GM03348 (cell line): ENCODE measurements at regions not wholly inside any gene's neighbourhood (a gene's known extent, or its start where the extent isn't known, plus 50 kb on each side); places are given as distances from the start of the nearest gene placed in this dataset.

Experiments
- DNase-seq: peaks from one replicate; pipeline ENCODE4 v3.0.0; 2012; ENCODE audit warnings: low spot score

DNA sequence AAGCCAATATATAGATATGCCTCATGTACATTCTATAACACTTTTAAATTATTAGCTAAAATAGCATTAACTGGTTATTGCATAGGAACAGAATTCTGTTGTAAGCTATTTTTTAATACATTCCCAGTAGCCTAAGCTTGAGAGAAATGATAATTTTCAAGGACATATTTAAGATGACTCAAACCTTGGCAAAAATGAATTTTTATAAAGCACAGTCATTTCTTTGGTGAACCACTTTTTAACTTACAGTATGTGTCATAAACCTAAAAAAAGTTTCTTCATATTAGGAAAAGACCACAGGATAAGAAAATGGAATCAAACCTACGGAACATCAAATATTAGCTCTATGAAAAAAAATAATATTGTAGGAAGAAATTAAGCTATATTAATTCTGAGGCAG is 986.3 kb downstream of the STIM2 start:
- no peak for DNase-seq

DNA sequence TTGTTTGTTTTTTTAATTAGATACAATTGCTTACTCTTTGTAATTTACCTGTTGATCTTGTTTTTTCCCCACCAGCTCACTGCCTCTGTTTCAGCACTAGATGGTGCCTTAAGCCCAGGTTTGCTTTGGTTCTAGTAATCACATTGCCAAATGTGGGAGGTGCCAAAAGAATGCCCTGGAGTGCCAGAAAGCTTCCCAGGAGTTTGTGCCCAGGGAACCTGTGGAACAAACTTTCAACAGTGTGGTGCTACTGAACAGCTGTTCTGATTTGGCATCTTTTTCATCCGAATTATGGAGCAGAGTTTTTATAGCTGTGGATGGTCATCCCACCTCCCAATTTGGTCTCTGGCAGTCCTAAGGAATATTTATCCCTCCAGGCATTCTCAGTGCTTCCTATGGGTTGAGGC is 1000.7 kb downstream of the STIM2 start:
- peak; percentile 50 for DNase-seq

- peak; percentile 44 for DNase-seq
Measured at GRCh38 chr4:27861802-27862201, 1001.2 kb downstream of the STIM2 start.

- DNase-seq: peak; percentile 9
Measured at GRCh38 chr4:27873596-27873995, 1013.0 kb downstream of the STIM2 start.

- DNase-seq: no peak
Measured at GRCh38 chr4:27881705-27882104, 1021.1 kb downstream of the STIM2 start.

DNA sequence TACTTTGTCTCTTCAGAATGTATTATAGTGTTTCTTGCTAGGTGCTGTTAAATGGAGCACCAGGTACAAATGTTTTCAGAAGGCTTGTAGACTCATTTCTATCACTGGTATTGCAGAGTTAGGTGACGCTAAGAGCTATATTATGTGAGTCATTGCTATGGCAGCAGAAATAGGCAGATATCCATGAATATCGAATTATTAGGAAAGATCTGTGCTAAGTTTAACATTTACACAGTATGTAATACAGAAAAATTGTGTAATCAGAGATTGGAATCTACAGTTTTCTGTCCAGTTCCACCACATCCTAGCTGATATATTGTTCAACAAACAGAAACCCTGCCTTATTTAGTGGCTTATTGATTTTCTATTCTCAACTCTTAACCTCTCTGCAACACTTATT is 1025.5 kb downstream of the STIM2 start:
- DNase-seq: no peak

DNA sequence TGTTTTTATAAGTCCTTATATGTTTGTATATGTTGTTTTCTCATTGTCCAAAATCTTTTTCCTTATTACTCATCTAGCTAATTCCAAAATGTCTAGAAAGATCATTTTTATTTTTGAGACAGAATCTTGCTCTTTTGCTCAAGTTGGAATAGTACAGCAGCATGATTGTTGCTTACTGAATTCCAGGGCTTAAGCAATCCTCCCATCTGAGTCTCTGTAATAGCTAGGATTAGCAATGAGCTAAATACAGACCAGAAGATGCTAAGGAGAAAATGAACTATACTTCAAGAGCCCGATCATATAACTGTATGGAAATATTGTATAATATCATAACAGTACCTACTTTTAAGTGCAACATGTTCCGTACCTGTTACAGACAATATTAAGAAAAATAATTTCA is 1027.0 kb downstream of the STIM2 start:
- no peak for DNase-seq

GRCh38 chr4:27888505-27888904 is 1027.9 kb downstream of the STIM2 start:
- DNase-seq: no peak

DNA sequence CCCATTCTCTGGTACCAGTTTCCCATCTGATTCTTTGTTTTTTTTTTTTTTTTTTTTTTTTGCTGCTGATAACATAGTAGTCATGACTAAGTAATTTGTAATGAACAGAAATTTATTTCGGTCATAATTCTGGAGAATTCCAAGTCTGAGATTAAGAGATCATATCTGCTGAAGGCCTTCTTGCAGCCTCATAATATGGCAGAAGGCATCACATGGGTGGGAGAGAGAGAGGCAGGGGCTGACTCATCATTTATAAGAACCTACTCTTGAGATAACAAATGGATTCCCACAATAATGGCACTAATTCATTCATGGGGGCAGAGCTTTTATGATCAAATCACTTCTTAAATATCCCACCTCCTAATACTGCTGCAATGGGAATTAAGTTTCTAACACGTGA is 1034.3 kb downstream of the STIM2 start:
- DNase-seq: no peak

GRCh38 chr4:27908356-27908755 is 1047.7 kb downstream of the STIM2 start:
- DNase-seq: peak; percentile 9

- no peak for DNase-seq
Measured at GRCh38 chr4:27910227-27910626, 1049.6 kb downstream of the STIM2 start.

- DNase-seq: no peak
Measured at GRCh38 chr4:27911047-27911446, 1050.4 kb downstream of the STIM2 start.

DNA sequence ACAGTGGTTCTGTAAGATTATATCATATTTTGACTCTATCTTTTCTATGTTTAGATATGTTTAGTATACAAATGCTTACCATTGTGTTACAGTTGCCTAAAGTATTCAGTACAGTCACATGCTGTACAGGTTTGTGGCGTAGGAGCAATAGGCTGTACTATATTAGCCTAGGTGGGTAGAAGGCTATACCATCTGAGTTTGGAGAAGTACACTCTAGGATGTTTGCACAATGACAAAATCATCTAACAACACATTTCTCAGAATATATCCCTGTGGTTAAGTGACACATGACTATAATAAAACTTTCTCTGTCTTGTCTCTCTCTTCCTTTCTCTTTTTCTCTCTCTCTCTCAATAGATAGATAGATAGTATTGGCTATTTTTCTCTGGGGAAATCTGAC is 1053.1 kb downstream of the STIM2 start:
- DNase-seq: no peak

- no peak for DNase-seq
Measured at GRCh38 chr4:27915822-27916221, 1055.2 kb downstream of the STIM2 start.

DNA sequence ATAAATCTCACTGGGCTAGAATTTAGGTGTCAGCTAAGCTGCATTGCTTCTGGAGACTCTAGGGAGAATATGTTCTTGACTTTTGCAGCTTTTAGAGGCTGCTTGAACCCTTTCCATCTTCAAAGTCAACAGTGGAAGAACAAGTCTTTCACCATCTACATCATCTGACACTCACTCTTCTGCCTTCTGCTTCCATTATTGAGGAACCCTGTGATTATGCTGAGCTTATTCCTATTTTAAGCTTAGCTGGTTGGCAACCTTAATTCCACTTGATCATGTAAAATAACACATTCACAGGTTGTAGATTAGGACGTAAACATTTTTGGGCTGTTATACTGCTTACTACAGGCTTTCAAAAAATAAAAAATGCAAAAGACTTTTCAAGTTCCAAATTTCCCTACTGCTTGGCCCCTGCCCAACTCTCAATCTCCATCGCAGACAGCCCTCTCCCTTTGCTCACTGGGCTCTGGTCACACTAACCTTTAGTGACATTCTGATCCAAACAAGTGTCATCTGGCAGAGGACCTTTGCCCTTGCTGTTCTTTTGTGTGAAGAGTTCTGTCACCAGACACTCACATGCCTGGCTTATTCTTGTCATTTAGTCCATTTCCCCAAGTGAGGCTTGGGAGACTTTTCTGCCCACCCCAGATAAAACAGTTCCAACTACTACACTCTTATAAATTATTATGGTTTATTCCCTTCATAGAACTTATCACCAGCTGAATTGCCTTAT is 1056.0 kb downstream of the STIM2 start:
- no peak for DNase-seq

GRCh38 chr4:27917381-27917780 is 1056.7 kb downstream of the STIM2 start:
- DNase-seq: no peak

DNA sequence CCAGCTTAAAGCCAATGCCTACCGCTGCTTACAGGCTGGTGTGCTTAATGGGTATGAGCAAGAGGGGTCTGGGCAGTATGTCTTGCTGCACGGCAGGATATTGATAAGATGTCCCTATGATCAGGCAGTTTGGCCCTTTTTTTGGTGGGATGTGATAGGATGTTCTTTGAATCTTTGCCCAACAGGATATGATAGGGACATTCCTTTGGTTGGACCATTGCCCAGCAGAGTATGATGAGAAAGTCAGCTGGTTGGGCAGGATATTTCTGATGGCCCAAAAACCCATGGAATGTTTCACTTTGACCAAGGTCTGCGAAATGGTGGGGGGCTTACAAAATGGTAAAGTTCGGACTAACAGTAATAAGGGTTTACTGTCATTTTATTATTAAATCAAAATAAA is 1060.6 kb downstream of the STIM2 start:
- no peak for DNase-seq

- no peak for DNase-seq
Measured at GRCh38 chr4:27928761-27929540, 1068.3 kb downstream of the STIM2 start.

GRCh38 chr4:27930291-27930690 is 1069.7 kb downstream of the STIM2 start:
- DNase-seq: no peak

DNA sequence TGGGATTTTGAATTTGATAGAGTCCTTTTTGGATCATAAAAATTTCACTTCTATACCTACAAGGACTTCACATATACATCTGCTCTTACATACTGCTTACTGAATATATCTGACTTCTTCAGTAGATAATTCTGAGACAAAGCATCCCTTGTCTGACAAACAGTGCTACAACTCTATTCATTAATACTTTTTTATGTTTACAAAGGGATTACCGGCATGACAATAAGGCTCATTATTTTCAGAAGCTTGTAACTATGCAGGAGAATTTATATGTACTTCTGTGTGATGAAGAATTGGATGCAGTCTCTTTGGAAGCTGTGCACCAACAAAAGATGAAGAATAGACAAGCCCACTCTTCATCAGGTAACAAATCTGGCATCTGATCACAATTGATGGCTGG is 1070.3 kb downstream of the STIM2 start:
- DNase-seq: no peak

- DNase-seq: no peak
Measured at GRCh38 chr4:27931584-27931983, 1070.9 kb downstream of the STIM2 start.

DNA sequence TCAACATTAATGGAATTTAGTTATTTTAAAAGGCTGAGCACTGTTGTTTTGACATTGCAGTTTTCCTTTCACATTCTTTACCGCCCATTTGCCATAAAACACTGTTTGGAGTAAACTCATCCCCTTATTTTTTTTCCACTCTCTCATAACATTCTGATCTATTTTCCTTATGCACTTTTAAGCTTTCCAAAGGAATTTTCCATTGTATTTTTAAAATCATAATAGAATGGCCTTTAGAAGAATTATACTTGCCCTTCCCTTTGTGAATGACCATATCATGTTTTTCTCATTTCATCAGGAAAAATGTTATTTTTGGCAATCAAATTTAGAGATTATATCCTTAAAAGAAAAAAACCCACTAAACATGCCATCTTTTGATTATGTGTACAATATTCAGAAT is 1074.2 kb downstream of the STIM2 start:
- DNase-seq: no peak

- no peak for DNase-seq
Measured at GRCh38 chr4:27946799-27947198, 1086.2 kb downstream of the STIM2 start.

DNA sequence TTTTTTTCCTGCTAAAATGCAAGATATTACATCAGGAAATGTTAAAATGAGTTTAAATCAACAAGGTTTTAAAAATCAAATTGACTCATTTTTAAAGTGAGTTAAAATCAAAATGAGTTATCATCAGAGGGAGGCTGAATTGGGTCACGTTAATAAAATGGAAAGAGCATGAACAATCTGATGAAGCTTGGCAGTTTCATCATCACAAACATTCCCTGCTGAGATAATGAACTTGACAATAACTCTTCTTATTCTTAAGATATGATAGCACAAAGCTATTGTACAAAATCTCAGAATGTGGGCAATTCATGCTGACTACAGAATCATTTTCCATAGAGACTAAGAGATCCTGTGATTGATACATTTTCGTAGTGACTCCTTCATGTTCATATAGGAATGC is 1086.7 kb downstream of the STIM2 start:
- no peak for DNase-seq
